ENCODE measurements at regions not wholly inside any gene's neighbourhood (a gene's known extent, or its start where the extent isn't known, plus 50 kb on each side); places are given as distances from the start of the nearest gene placed in this dataset.

DNA sequence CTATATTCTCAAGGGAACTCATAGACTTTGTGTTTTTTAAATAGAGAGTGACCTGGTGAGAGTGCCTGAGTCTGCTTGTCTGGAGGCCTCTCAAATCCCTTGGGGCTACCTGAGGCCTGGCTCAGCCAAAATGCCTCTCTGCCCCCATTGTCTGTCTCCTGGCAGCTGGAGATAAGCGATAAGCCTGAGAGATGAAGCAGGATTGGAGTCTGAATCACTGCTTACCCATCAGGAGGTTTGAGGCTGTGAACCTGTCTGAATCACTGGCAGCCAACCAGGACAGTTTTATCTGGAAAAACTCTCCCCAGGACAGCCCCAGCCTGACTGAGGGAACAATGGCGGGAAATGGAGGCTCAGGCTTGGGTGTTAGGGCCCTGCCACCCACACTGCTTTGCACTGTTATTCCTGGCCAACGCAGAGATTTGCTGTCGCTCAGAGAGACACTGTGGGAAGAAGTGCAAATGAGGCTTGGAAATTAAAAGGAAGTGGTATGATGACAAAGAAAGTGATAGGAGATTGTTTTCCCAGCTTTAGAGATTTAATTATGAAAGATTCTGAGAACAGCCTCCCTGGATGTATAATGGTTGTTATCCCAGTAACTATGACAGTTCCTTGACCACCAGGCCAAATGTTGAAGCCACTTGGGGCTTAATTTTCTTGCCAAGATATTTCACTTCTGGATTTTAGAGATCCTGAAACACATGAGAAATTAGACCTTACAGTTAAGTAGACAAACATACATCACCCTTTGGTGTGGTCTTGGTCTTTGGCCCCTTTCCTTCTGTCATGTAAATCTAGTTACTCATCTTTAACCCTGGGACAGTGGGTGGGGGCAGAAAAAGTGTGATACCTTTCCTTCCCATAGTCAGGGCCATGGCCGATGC lies 102.1 kb downstream of the RASSF10 start:
- TF ChIP-seq, protein P1, sequence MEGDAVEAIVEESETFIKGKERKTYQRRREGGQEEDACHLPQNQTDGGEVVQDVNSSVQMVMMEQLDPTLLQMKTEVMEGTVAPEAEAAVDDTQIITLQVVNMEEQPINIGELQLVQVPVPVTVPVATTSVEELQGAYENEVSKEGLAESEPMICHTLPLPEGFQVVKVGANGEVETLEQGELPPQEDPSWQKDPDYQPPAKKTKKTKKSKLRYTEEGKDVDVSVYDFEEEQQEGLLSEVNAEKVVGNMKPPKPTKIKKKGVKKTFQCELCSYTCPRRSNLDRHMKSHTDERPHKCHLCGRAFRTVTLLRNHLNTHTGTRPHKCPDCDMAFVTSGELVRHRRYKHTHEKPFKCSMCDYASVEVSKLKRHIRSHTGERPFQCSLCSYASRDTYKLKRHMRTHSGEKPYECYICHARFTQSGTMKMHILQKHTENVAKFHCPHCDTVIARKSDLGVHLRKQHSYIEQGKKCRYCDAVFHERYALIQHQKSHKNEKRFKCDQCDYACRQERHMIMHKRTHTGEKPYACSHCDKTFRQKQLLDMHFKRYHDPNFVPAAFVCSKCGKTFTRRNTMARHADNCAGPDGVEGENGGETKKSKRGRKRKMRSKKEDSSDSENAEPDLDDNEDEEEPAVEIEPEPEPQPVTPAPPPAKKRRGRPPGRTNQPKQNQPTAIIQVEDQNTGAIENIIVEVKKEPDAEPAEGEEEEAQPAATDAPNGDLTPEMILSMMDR (IDR thresholded peaks at IDR 0.05) = no peak
- no peaks in the 10 kb centered on the region for H3K27me3 ChIP-seq (ENCODE audit: control insufficient read depth, insufficient read depth, low read length)
- H3K4me2 ChIP-seq (ENCODE audit: low read length) = no peak overlapping the region
- peak overlapping the region; percentile 66 for H2AFZ ChIP-seq
- no peaks in the 10 kb centered on the region for H3K36me3 ChIP-seq (ENCODE audit: control insufficient read depth, insufficient read depth, low read length)
- H3K4me1 ChIP-seq = peaks cover 22% of the 10 kb centered on the region
- H3K4me3 ChIP-seq (ENCODE audit: low read depth, low read length) = no peak overlapping the region
- H3K27ac ChIP-seq = peak overlapping the region; percentile 54
- no peak overlapping the region for H3K9ac ChIP-seq
- no peaks in the 10 kb centered on the region for H3K9me3 ChIP-seq (ENCODE audit: control insufficient read depth, low read length)
- H3K79me2 ChIP-seq = no peaks in the 10 kb centered on the region

DNA sequence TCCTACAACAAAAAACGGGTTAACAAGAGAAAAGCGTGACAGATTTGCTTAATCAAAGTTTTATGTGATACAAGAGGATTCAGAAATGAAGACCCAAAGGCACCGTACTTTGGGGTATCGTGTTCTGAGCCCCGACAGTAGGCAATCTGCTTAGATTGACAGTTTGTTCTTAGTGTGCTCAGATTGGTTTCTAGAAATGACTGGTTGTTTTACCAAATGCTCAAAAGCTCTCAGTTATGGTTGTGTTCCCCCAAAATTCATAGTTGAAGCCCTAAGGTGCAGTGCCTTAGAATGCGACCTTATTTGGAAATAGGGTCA lies 102.7 kb downstream of the RASSF10 start:
- Histone ChIP-seq H3K4me2 (ENCODE audit: low read length) (no peak overlapping the region), H3K4me1 (peaks cover 25% of the 10 kb centered on the region), H2AFZ (peak overlapping the region; percentile 66), H3K27ac (peak overlapping the region; percentile 11), H3K4me3 (ENCODE audit: low read depth, low read length) (no peak overlapping the region), H3K79me2 (no peaks in the 10 kb centered on the region), H3K36me3 (ENCODE audit: control insufficient read depth, insufficient read depth, low read length) (no peaks in the 10 kb centered on the region), H3K9me3 (ENCODE audit: control insufficient read depth, low read length) (no peaks in the 10 kb centered on the region), H3K9ac (no peak overlapping the region), H3K27me3 (ENCODE audit: control insufficient read depth, insufficient read depth, low read length) (no peaks in the 10 kb centered on the region)
- TF ChIP-seq, protein P1 (IDR thresholded peaks at IDR 0.05) = no peak

DNA sequence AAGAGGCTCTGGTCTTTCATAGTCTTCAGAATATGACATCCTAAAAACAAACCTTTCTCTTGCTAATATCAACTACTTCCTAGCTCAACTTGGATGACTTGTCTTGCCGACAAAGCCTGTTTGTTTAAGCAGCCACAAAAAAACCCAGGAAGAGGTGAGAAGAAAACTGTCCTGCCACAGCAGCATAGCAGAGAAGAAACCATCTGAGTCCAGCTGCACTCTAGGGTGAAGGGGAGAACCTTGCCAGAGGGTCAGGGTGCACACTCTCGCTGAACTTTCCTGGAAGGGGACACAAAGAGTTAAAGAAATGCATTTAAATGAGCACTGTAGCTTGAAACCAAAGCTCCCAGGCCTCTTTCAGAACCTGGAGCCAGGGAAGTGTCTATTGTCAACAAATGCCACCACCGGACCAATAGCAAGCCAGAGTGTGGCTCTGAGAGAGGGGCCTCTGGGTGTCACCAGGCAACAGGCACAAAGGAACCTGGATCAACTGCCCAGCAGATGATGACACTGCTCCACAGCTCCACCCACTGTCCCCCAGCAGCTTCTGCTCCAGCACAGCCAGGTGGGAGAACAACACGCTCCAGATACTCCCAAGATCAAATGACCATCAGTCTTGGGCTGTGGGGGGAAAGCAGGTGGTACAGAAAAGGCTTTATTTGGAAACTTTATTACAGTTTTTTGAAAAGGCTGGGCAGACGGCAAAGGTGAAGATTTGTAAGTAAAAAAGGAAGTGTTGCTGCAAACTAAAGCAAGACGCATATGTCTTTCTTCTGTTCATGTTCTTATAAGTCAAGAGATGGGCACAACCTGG lies 105.7 kb downstream of the RASSF10 start:
- Histone ChIP-seq H3K4me1 (peaks cover 29% of the 10 kb centered on the region), H3K4me2 (ENCODE audit: low read length) (peak overlapping the region; percentile 26), H3K9ac (no peak overlapping the region), H3K4me3 (ENCODE audit: low read depth, low read length) (no peak overlapping the region), H3K79me2 (no peaks in the 10 kb centered on the region), H3K27ac (peak overlapping the region; percentile 92), H2AFZ (peak overlapping the region; percentile 56), H3K36me3 (ENCODE audit: control insufficient read depth, insufficient read depth, low read length) (no peaks in the 10 kb centered on the region), H3K9me3 (ENCODE audit: control insufficient read depth, low read length) (no peaks in the 10 kb centered on the region), H3K27me3 (ENCODE audit: control insufficient read depth, insufficient read depth, low read length) (no peaks in the 10 kb centered on the region)
- TF ChIP-seq, protein P1 (IDR thresholded peaks at IDR 0.05) = peak; percentile 53

DNA sequence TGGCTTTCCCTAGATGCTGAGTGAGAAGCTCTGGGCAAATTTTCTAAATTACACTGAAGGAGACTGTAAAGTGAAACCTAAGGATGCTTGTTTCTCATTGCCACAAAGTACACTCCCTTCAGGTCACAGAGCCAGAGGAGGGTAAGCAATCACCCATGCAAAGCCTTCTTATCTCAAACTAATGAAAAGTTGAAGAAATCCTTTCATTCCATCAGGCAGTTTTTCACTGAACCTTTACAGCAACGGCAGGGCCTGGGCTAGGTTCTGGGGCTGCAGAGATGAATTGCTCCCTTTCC lies 106.2 kb downstream of the RASSF10 start:
- TF ChIP-seq, protein P1 (IDR thresholded peaks at IDR 0.05) = no peak
- peak overlapping the region; percentile 92 for H3K27ac ChIP-seq
- H3K27me3 ChIP-seq (ENCODE audit: control insufficient read depth, insufficient read depth, low read length) = no peaks in the 10 kb centered on the region
- H3K4me3 ChIP-seq (ENCODE audit: low read depth, low read length) = no peak overlapping the region
- H2AFZ ChIP-seq = no peak overlapping the region
- H3K9me3 ChIP-seq (ENCODE audit: control insufficient read depth, low read length) = no peaks in the 10 kb centered on the region
- H3K4me1 ChIP-seq = peaks cover 30% of the 10 kb centered on the region
- H3K36me3 ChIP-seq (ENCODE audit: control insufficient read depth, insufficient read depth, low read length) = no peaks in the 10 kb centered on the region
- no peak overlapping the region for H3K9ac ChIP-seq
- no peaks in the 10 kb centered on the region for H3K79me2 ChIP-seq
- H3K4me2 ChIP-seq (ENCODE audit: low read length) = no peak overlapping the region

Measured in parathyroid adenoma (tissue), 2 donors.